Epithelial cell of proximal tubule (primary cell): ENCODE measurements at regions not wholly inside any gene's neighbourhood (a gene's known extent, or its start where the extent isn't known, plus 50 kb on each side); places are given as distances from the start of the nearest gene placed in this dataset.

Source experiments
- DNase-seq: peaks from one replicate; pipeline ENCODE4 v3.0.0-alpha.2; 2011; ENCODE audit warnings: low read depth
- H3K4me3 ChIP-seq: 2 replicates; pipeline ENCODE4 v1.5.1; 2011; ENCODE audit warnings: low read depth, mild to moderate bottlenecking, low read length
- TF ChIP-seq, protein P1 (sequence below): conservative IDR thresholded peaks from 2 replicates; pipeline ENCODE4 v1.5.1; 2012; ENCODE audit warnings: low read depth, mild to moderate bottlenecking, low read length

DNA sequence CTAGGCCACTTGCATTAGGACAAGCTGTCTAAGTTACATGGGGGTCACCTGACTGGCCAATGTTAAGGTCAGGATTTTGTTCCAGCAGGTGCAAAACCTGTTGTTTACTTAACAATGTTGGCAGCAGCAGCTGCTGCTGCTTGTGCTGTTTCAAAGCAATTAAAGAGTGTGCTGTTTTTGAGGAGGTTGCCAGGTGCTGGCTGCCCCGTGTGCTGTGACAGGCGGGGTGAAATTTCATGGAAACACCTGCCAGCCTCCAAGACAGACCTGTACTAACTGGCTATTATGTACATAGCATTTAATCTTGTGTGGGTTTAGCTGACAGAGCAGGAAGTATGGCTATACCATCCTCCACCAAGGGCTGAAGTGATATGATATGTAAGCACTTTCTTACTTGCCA lies 224.9 kb downstream of the ASXL3 start:
- TF ChIP-seq, protein P1, sequence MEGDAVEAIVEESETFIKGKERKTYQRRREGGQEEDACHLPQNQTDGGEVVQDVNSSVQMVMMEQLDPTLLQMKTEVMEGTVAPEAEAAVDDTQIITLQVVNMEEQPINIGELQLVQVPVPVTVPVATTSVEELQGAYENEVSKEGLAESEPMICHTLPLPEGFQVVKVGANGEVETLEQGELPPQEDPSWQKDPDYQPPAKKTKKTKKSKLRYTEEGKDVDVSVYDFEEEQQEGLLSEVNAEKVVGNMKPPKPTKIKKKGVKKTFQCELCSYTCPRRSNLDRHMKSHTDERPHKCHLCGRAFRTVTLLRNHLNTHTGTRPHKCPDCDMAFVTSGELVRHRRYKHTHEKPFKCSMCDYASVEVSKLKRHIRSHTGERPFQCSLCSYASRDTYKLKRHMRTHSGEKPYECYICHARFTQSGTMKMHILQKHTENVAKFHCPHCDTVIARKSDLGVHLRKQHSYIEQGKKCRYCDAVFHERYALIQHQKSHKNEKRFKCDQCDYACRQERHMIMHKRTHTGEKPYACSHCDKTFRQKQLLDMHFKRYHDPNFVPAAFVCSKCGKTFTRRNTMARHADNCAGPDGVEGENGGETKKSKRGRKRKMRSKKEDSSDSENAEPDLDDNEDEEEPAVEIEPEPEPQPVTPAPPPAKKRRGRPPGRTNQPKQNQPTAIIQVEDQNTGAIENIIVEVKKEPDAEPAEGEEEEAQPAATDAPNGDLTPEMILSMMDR = no peak
- H3K4me3 ChIP-seq = no peak overlapping the region
- no peak for DNase-seq
